EL (cell line): ENCODE measurements at regions not wholly inside any gene's neighbourhood (a gene's known extent, or its start where the extent isn't known, plus 50 kb on each side); places are given as distances from the start of the nearest gene placed in this dataset.
"Not testable (repeated sequence)": the region's sequence is repeated elsewhere in the genome, so short reads cannot be mapped to it uniquely, and the experiment has no call there.

Source experiments
- DNase-seq: peaks from one replicate; pipeline ENCODE4 v3.0.0-alpha.2; 2016

GRCh38 chr6:93183531-93183972 lies 235.8 kb downstream of the EPHA7 start:
- DNase-seq, result no peak

- no peak for DNase-seq
These were observed 236.3 kb downstream of the EPHA7 start for GRCh38 chr6:93182938-93183479.

- no peak for DNase-seq
These were observed 241.4 kb downstream of the EPHA7 start for GRCh38 chr6:93177918-93178317.

GRCh38 chr6:93177438-93177837 lies 241.9 kb downstream of the EPHA7 start:
- no peak for DNase-seq

- DNase-seq, result no peak
These were observed 243.3 kb downstream of the EPHA7 start for GRCh38 chr6:93176070-93176469.

GRCh38 chr6:93173573-93173972 lies 245.8 kb downstream of the EPHA7 start:
- DNase-seq, result not testable (repeated sequence)

GRCh38 chr6:93165850-93166430 lies 253.4 kb downstream of the EPHA7 start:
- DNase-seq, result no peak

GRCh38 chr6:93164781-93165180 lies 254.6 kb downstream of the EPHA7 start:
- DNase-seq, result no peak

GRCh38 chr6:93163146-93163545 lies 256.2 kb downstream of the EPHA7 start:
- no peak for DNase-seq

GRCh38 chr6:93139408-93140081 lies 279.8 kb downstream of the EPHA7 start:
- DNase-seq, result no peak

- no peak for DNase-seq
These were observed 283.2 kb downstream of the EPHA7 start for GRCh38 chr6:93136111-93136510.

GRCh38 chr6:93124006-93124632 lies 295.2 kb downstream of the EPHA7 start:
- DNase-seq, result no peak

GRCh38 chr6:93123585-93123984 lies 295.8 kb downstream of the EPHA7 start:
- no peak for DNase-seq

- no peak for DNase-seq
These were observed 299.1 kb downstream of the EPHA7 start for GRCh38 chr6:93120154-93120742.

GRCh38 chr6:93105907-93106306 lies 313.5 kb downstream of the EPHA7 start:
- DNase-seq, result no peak

GRCh38 chr6:93105017-93105416 lies 314.3 kb downstream of the EPHA7 start:
- DNase-seq, result no peak

- no peak for DNase-seq
These were observed 315.1 kb downstream of the EPHA7 start for GRCh38 chr6:93104195-93104817.

- no peak for DNase-seq
These were observed 330.5 kb downstream of the EPHA7 start for GRCh38 chr6:93088621-93089501.

GRCh38 chr6:93087606-93088005 lies 331.8 kb downstream of the EPHA7 start:
- no peak for DNase-seq

GRCh38 chr6:93086351-93086750 lies 333.0 kb downstream of the EPHA7 start:
- DNase-seq, result no peak

- no peak for DNase-seq
These were observed 335.8 kb downstream of the EPHA7 start for GRCh38 chr6:93083337-93084230.
